Glutamatergic neuron (in vitro differentiated cells): ENCODE measurements at regions not wholly inside any gene's neighbourhood (a gene's known extent, or its start where the extent isn't known, plus 50 kb on each side); places are given as distances from the start of the nearest gene placed in this dataset.

Experiments
- DNase-seq: peaks from one replicate; pipeline ENCODE4 v3.0.0; 2022
- H3K27ac Mint-ChIP-seq: one replicate; pipeline ENCODE4 v1.8.0; 2020; ENCODE audit warnings: mild to moderate bottlenecking, mixed read lengths, inconsistent platforms; ENCODE audit not compliant: unreplicated experiment
- H3K27me3 Mint-ChIP-seq: one replicate; pipeline ENCODE4 v1.8.0; 2020; ENCODE audit warnings: mild to moderate bottlenecking, moderate library complexity, mixed read lengths, inconsistent platforms; ENCODE audit not compliant: unreplicated experiment
- H3K36me3 Mint-ChIP-seq: one replicate; pipeline ENCODE4 v1.8.0; 2020; ENCODE audit warnings: mild to moderate bottlenecking, mixed read lengths, inconsistent platforms; ENCODE audit not compliant: unreplicated experiment
- H3K4me1 Mint-ChIP-seq: one replicate; pipeline ENCODE4 v1.8.0; 2020; ENCODE audit warnings: mild to moderate bottlenecking, low read depth, mixed read lengths, inconsistent platforms; ENCODE audit not compliant: unreplicated experiment
- H3K4me3 Mint-ChIP-seq: one replicate; pipeline ENCODE4 v1.8.0; 2020; ENCODE audit warnings: mild to moderate bottlenecking, mixed read lengths, inconsistent platforms; ENCODE audit not compliant: unreplicated experiment
- H3K9me3 Mint-ChIP-seq: one replicate; pipeline ENCODE4 v1.8.0; 2020; ENCODE audit warnings: mild to moderate bottlenecking, moderate library complexity, mixed read lengths, inconsistent platforms; ENCODE audit not compliant: unreplicated experiment
- TF ChIP-seq, protein P1 (sequence below): fragments of 200-600 bp; sonication (generic); IDR thresholded peaks from one replicate; pipeline ENCODE4 v1.5.0; 2021; ENCODE audit not compliant: partially characterized antibody, unreplicated experiment

DNA sequence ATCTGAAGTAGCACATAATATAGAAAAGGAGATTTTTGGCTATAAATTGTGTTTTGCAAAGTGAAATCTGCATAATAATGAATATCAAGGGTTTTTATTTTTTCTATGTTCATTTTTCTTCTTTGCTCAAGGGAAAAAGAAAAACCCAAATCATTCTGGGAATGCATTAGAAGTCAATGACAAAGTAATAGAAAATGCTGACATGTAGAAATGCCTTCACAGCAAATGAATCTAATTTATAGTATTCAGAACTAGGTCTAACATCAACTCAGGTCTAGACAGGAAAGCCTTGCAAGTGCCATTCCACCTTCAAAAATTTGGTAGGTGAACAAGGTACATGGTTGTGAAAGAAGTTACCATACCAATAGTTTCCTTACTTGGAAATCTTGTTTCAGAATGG is 831.5 kb upstream of the CELF4 start:
- H3K36me3 Mint-ChIP-seq: no peaks in the 10 kb centered on the region
- H3K4me3 Mint-ChIP-seq: no peak overlapping the region
- TF ChIP-seq, protein P1, sequence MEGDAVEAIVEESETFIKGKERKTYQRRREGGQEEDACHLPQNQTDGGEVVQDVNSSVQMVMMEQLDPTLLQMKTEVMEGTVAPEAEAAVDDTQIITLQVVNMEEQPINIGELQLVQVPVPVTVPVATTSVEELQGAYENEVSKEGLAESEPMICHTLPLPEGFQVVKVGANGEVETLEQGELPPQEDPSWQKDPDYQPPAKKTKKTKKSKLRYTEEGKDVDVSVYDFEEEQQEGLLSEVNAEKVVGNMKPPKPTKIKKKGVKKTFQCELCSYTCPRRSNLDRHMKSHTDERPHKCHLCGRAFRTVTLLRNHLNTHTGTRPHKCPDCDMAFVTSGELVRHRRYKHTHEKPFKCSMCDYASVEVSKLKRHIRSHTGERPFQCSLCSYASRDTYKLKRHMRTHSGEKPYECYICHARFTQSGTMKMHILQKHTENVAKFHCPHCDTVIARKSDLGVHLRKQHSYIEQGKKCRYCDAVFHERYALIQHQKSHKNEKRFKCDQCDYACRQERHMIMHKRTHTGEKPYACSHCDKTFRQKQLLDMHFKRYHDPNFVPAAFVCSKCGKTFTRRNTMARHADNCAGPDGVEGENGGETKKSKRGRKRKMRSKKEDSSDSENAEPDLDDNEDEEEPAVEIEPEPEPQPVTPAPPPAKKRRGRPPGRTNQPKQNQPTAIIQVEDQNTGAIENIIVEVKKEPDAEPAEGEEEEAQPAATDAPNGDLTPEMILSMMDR: no peak
- no peaks in the 10 kb centered on the region for H3K4me1 Mint-ChIP-seq
- H3K9me3 Mint-ChIP-seq: no peaks in the 10 kb centered on the region
- DNase-seq: no peak
- H3K27ac Mint-ChIP-seq: no peak overlapping the region
- no peaks in the 10 kb centered on the region for H3K27me3 Mint-ChIP-seq

DNA sequence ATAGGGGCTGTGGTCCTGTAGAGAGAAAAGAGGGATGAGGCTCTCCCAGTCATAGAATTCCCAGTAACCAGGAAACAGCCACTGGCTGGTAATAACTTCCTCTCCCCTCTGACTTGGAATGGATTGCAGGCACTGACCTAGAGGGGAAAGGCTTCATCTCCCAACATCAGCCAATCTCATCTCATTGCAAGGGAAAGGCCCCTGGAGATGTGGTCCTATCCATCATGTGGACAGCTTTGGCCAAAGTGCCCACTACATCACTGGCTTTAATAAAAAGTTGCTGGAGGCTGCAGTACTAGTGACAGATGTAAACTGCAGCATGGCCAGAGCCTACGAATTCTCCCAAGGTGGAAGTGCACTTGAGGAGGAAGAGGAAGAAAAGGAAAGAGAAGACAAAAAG is 820.5 kb upstream of the CELF4 start:
- no peak overlapping the region for H3K27ac Mint-ChIP-seq

DNA sequence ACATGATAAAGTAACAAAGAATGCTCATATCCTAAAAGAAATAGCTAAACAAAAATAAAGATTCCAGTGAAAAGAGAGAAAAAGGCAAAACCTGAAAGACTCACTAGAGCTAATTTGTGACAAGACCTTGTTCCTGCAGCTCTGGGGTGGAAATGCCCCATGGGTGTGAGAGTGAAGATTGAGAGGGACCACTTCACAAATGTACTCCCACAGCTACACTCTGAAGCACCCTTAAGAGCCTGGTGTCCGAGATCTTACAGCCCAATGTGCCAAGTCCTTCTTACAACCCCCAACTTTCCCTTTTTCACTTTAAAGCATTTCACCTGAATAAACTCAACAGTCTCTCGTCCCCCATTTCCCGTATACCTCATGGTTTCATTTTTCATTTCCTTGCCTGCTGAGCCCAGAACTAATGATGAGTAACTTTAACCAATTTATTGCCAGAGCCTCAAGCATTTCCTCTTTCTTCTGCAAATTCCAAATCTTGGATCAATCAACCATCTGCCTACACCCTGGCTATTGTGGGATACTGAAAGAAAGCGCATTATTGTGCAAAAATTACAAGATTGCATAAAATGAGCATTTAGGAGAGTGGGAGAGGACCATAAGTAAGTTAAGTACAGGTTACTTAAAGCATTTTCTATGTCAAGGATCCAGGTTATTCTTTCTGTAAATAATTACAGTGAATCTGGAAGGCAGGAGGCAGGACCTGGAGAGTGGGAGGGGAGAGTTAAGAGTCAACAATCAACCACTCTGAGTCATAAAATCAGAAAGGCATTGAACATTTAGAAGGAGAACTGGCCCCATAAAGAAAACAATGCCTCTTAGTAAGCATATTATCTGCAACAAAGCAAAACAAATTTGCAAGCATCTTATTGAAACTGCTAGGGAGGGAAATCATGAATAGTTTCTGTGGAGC is 804.4 kb upstream of the CELF4 start:
- no peaks in the 10 kb centered on the region for H3K36me3 Mint-ChIP-seq
- DNase-seq: no peak
- TF ChIP-seq, protein P1: no peak
- H3K27me3 Mint-ChIP-seq: peaks cover 3% of the 10 kb centered on the region
- H3K4me1 Mint-ChIP-seq: peaks cover 6% of the 10 kb centered on the region
- H3K9me3 Mint-ChIP-seq: no peaks in the 10 kb centered on the region
- no peak overlapping the region for H3K27ac Mint-ChIP-seq
- no peak overlapping the region for H3K4me3 Mint-ChIP-seq

More for the DNA sequence above, 820.5 kb upstream of the CELF4 start:
- TF ChIP-seq, protein P1: no peak
- DNase-seq: no peak
- Mint-ChIP-seq H3K4me1 (peaks cover 7% of the 10 kb centered on the region), H3K36me3 (no peaks in the 10 kb centered on the region), H3K27me3 (peaks cover 1% of the 10 kb centered on the region), H3K9me3 (no peaks in the 10 kb centered on the region), H3K4me3 (no peak overlapping the region)

DNA sequence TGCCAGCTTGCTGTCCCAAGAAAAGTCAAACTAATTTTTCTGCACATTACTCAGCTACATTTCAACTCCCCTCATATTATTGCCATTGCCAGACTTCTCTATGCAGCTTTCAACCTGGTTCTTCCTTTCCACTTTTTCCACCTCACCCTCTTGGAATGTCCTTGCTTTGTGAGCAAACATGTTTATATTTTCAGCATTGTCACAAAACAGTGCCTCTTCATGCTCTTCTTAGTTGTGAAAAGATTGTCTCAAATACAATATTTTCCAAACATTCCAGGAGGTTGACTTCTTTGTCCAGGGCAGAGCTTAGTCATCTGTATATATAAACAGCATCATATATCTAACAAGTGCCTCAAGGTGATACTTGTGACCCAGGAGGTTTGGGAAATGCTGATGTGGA is 803.3 kb upstream of the CELF4 start:
- no peak for DNase-seq
- H3K36me3 Mint-ChIP-seq: no peaks in the 10 kb centered on the region
- TF ChIP-seq, protein P1: no peak

DNA sequence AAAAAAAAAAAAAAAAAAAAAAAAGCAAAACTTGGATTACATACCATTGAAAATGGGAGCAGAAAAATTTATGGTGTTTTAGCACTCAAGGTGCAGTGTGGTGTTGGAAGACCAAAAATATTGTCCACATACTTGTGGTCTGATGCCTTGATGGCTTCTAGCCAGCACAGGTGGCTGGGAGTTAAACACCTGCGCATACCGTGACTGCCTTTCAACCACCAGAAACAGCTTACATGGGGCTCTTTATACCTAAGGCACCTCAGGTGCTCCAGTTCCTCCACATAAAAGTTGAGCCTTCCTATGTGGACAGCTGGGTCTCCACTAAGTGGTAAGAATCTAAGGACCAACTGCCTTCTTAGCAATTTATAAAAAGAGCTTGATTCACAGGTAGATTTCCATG is 802.6 kb upstream of the CELF4 start:
- H3K9me3 Mint-ChIP-seq: no peaks in the 10 kb centered on the region
- DNase-seq: no peak
- no peak overlapping the region for H3K4me3 Mint-ChIP-seq
- no peaks in the 10 kb centered on the region for H3K36me3 Mint-ChIP-seq
- TF ChIP-seq, protein P1: no peak
- no peak overlapping the region for H3K27ac Mint-ChIP-seq
- peaks cover 6% of the 10 kb centered on the region for H3K4me1 Mint-ChIP-seq
- H3K27me3 Mint-ChIP-seq: no peaks in the 10 kb centered on the region

More for the DNA sequence above, 803.3 kb upstream of the CELF4 start:
- Mint-ChIP-seq H3K4me1 (peaks cover 6% of the 10 kb centered on the region), H3K4me3 (no peak overlapping the region), H3K27me3 (peaks cover under 1% of the 10 kb centered on the region), H3K27ac (no peak overlapping the region), H3K9me3 (no peaks in the 10 kb centered on the region)
